ENCODE measurements at regions not wholly inside any gene's neighbourhood (a gene's known extent, or its start where the extent isn't known, plus 50 kb on each side); places are given as distances from the start of the nearest gene placed in this dataset.

DNA sequence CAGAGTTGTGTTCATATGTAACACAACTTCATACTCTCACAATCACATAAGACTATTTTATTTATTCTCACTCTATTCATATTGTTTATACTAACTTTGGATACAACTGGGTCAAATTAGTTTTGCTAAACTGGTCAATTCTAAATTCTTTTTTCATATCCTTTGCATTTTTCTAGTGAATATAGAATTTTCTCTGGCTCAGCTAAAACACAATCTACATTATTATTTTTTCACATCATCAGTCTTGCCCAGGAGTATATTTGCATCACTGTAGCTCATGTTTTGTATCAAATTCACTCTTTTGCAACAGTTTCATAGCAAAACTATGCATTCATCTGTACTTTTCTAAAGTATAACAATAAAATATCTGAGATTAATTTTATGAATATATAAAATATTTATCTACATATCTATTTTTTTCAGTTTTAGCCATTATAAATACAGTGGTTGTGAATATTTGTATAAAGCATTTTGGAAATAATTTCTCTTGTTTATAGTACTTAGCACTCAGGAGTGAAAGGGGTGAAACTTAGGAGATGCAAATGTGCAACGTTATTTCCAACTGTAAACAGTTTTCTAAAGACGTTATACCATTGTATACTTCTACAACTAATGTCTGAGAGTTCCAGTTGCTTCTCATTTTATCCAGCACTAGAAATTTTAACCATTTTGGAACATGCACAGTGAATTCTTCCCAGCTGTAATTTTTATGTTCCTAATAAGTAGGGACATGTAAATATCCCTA lies 854.6 kb downstream of the CBLN2 start:
- no peak for DNase-seq

- DNase-seq, result no peak
Observed at GRCh38 chr18:71682591-71682990, 861.6 kb downstream of the CBLN2 start.

- DNase-seq, result no peak
Observed at GRCh38 chr18:71678144-71678543, 866.0 kb downstream of the CBLN2 start.

DNA sequence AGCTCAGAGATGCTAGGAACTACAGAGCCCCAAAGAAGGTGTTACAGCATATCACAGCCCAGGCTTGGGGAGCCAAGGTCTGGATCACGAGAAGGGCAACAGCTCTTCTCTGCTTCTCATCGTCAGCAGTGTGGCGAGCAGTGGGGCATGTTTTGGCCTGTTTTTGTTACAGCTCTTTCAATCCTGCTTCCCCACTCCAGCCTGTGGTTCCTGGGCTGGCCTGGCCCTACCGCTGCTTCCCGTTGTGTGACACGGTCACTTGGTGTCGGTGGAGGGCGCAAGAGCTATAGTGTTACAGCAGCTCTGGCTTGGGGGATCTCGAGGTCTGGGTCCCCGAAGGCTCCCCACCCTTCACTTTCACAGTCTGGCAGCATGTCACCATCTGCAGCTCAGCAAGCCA lies 870.2 kb downstream of the CBLN2 start:
- no peak for DNase-seq

DNA sequence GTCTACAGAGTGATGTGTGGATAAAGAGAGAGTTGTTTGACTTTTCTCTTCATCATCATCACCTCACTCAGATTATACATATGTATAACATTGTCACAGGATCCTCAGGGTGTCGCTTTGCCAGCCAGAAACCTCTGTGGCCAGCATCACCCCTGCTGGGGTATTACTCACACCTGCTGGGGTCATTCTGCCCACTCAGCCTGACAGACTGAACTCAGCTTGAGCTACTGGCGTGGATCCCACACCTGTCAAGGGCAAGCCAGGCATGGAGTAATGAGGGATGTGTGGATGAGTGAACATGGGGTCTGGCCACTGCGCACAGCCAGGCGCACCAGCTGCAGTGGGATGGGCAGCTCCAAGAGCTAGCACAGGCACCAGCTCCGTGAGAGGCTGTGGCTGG lies 870.6 kb downstream of the CBLN2 start:
- no peak for DNase-seq

DNA sequence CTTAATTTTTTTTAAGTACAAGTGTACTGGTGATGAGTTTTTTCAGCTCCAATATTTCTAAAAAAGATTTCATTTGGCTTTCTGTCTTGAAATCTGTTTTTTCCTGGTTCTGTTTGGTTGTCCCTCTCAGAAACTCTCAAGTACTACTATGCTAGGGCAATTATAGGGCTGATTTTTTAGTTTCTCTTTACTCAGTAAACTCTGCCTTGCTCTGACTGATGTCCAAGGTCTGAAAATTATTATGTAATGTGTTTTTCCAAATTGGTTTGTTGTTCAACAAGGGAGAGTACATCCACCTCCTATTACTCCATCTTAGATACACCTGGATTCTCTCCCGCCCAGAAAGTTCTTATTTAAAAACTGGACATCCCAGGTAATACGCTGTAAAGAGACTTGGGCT lies 877.7 kb downstream of the CBLN2 start:
- no peak for DNase-seq

- DNase-seq, result no peak
Observed at GRCh38 chr18:71665131-71665530, 879.0 kb downstream of the CBLN2 start.

DNA sequence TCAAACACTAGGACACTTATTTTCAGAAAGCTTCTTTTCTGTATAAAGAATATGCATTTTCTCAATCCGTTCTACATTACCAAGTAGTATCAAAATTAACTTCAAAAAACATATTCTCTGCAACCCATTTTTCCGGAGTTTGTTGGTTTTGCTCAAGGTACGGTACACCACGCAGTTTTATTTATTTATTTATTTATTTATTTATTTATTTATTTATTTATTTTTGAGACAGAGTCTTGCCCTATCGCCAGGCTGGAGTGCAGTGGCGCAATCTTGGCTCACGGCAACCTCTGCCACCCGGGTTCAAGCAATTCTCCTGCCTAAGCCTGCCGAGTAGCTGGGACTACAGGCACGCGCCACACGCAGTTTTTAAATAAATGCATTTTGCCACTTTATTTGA lies 900.3 kb downstream of the CBLN2 start:
- DNase-seq, result no peak

GRCh38 chr18:71630696-71631095 lies 913.4 kb downstream of the CBLN2 start:
- DNase-seq, result no peak

DNA sequence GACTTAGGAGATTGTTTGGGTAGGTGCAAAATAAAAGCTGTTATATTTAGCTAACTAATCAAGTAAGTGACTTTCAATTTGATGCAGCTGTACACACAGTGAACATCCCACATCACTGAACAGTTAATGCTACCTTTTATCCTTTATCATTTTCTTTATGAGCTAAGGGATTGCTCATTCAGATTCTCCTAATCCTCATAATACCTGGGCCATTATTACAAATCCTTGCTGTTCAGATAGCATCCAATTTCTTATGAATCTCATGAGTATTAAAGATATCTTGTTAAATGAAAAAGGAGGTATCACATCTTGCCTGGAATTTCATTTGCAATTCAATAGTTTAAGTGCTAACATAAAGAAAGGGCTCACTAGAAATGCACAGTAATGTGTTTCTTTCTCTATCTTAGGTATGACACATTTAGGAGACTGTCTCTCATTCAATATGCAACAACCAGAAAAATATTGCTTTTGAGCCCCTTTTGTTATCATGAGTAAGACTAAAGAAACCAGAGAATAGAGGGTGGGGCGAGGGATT lies 918.5 kb downstream of the CBLN2 start:
- DNase-seq, result no peak

- DNase-seq, result no peak
Observed at GRCh38 chr18:71598374-71598773, 945.8 kb downstream of the CBLN2 start.

- DNase-seq, result no peak
Observed at GRCh38 chr18:71597219-71597618, 946.9 kb downstream of the CBLN2 start.

DNA sequence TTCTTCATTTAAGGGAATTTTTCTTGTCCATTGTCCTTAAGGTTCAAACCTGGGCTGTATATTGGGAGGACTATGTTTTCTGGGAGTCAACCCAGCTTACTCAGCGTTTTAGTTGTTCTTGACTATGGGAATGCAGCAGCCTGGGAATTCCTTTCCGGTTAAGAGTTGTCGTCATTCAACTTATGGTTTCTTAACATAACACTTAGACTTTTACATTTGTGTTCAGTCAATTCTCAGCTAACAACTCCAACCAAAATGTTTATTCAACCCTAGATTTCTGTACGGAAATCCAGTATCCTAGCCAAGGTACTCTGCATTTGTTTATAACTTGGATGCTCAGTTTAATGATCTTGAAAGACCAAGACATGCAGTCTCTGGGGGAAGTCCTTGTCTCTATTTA lies 960.9 kb downstream of the CBLN2 start:
- no peak for DNase-seq

GRCh38 chr18:71554686-71555085 lies 989.5 kb downstream of the CBLN2 start:
- DNase-seq, result no peak

- DNase-seq, result no peak
Observed at GRCh38 chr18:71541643-71542042, 1002.5 kb downstream of the CBLN2 start.

- no peak for DNase-seq
Observed at GRCh38 chr18:71529703-71530303, 1014.3 kb downstream of the CBLN2 start.

DNA sequence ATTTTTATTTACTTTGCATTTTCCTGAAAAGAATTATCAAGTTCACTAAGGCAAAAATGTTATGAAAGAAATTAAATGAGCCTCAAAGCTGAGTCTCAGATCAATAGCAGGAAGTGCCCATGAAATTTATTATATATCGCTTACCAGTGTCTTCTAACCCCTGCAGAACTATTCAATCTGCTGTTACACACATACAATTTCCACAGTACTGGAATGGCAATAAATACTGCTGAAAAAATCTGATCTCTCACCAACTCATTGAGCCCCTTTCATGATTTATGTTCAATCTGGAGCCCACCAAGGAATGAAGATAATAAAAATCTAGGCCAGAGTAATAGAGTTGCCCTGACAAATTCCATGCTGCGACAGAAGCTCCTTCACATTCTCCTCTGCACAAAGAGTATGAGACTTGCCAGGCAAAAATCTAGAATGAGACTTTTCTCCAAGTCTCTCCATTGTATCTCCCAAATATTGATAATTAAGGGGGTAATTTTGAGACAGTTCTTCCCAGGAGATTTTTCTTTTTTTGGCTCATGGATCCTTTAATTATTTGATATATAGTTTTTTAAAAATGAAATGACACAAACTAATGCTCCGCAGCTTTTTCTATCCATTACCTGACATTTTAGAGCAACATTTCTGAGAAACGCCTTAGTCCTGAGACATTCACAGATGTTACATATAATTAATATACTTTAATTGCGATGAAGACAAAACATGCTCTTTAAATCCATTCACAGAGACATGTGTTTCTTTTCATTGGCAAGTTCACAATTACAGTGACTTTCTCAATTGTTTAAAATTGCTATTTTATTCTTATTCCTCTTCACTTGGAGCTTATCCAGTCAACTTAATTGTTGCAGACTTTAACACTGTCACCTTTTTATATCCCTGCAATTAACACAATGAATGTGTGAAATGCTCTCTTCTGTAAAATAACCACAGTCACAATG lies 1020.4 kb downstream of the CBLN2 start:
- DNase-seq, result no peak

- DNase-seq, result no peak
Observed at GRCh38 chr18:71505526-71505925, 1038.6 kb downstream of the CBLN2 start.

DNA sequence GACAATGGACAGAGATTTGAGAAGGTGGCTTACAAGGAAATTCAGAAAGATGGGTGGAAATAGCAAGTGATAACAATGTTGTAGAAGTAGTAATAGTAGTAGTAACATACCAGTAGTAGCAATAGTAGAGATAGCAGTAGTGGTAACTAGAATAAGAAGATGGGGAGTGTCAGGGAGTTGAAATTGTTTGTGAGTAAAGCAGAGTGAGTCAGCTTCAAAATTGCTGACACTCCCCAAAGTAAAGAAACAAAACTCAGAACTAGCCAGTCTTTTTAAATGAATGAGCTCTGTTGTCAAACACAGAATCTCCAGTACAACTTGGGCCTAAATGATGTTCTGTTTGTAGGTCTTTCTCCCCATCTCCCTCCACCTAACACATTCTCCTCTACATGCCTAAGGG lies 1040.9 kb downstream of the CBLN2 start:
- DNase-seq, result no peak

DNA sequence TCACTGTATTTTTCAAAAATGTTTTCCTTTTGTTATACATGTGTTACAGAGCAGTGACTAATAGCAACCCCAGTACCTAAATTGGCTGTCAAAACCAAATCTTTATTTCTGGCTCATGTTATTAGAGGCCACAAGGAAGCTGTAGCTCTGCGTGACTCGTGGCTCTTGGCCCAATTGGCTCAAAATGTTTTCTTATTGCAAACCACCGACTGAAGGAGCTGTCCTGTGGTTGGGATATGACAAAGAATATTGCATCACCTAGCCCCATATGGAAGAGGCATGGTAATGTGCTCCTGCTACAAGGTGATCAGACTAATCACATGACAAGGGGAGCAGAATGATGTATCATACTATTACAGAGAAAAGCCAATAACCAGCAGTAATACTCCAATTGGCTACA lies 1058.5 kb downstream of the CBLN2 start:
- no peak for DNase-seq

DNA sequence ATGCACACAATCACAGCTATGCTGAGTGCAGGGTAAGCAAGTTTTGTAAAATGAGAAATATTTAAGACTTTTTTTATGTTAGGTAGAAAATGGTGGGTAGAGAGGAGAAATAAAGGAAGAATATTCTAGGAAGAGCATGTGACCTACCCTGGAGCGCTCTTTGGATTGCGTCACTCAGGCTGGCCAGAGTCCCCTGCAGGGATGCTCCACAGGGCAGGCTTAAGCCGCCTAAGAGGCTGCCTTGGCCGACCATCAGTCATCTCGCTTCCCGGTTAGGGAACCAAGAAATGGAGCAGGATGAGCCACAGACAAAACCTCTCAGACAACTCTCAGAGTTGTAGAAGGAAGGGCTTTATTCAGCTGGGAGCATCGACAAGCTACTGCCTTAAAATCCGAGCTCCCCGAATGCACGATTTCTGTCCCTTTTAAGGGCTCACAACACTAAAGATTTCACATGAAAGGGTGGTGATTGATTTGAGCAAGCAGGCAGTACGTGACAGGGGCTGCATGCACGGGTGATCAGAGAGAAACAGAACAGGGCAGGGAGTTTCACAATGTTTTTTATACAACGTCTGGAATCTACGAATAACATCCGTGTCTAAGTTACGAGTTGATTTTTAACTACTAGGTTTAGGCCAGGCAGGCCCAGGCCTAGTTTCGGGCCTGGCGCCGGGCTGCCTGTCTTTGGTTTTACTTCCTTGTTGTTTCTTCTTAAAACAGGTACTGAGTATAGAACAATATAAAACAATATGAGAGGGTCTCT lies 1072.0 kb downstream of the CBLN2 start:
- DNase-seq, result no peak

- DNase-seq, result no peak
Observed at GRCh38 chr18:71456206-71456605, 1087.9 kb downstream of the CBLN2 start.

- DNase-seq, result no peak
Observed at GRCh38 chr18:71450257-71450656, 1093.9 kb downstream of the CBLN2 start.

Data from activated effector memory CD4-positive, alpha-beta T cell treated with anti-CD3 and anti-CD28 coated beads, Interleukin-2, amount 50 U/mL, for 16 hours (primary cell).